Kasumi-1 (cell line): ENCODE measurements at regions not wholly inside any gene's neighbourhood (a gene's known extent, or its start where the extent isn't known, plus 50 kb on each side); places are given as distances from the start of the nearest gene placed in this dataset.
"Not testable (repeated sequence)": the region's sequence is repeated elsewhere in the genome, so short reads cannot be mapped to it uniquely, and the experiment has no call there.

Experiments
- DNase-seq, 2 experiments: peaks; one replicate each; lab custom pipeline; 2025; lab: John Stamatoyannopoulos, UW

DNA sequence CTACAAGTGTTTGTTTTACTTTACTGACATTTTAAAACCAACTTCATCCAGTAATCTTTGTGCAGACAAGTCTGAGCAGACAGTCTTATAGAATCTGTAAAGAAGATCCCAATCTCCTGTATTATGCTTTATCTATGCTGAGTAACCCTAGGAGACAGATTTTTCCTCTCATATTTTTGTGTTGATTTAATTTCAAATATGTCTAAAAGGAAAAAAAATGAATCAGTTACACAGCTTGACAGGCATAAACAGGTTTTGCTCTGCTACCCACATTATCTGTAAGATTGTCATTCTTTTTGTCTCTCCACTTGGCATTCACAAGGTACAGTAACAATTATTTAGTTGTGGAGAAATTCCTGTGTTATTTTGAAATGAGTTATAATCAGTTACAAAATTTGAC lies 415.0 kb downstream of the NYAP2 start:
- DNase-seq: no peak

DNA sequence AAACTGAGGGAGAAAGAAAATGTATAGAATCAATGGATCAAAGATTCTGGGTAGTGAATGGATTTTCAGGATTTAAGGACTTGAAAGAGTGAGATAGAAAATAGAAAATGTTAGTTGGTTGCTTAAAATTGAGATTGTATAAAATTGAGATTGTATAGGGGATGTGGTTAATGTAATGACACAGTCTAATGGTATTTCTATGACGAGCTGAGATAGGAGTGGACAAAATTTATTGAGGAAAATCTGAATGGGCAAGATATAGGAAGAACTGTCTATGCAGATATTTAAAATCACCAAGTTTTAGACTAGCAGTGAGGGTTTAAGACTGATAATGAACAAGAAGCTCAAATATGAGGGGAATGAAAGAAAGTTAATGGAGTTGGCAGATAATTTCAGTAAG lies 406.6 kb downstream of the NYAP2 start:
- DNase-seq: no peak

- not testable (repeated sequence) for DNase-seq
These were observed 402.6 kb downstream of the NYAP2 start for GRCh38 chr2:225802076-225802475.

GRCh38 chr2:225797394-225797793 lies 397.9 kb downstream of the NYAP2 start:
- no peak for DNase-seq

GRCh38 chr2:225794652-225795400 lies 395.3 kb downstream of the NYAP2 start:
- DNase-seq: no peak

- DNase-seq: no peak
These were observed 394.4 kb downstream of the NYAP2 start for GRCh38 chr2:225793736-225794550.

GRCh38 chr2:225788571-225789094 lies 389.1 kb downstream of the NYAP2 start:
- no peak for DNase-seq

- no peak for DNase-seq
These were observed 388.0 kb downstream of the NYAP2 start for GRCh38 chr2:225787497-225787896.

DNA sequence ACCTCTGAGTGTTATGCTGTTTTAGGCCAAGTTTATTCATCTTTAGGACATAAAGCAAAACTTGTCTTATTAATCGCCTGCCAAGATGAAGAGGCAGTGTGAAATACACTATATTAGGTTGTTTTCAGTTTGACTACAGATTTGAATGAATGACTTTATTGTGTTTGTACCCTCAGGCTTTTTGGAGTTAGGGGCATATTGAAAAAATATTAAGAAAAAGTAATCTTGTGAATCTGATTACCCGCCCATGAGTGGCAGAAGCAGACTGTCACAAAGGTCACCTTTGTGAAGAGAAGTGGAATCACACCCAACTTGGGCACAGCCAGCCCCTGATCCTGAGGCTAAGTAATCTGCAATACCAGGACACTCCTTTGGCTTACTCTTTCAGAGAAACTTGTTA lies 382.5 kb downstream of the NYAP2 start:
- DNase-seq: no peak

- DNase-seq: no peak
These were observed 381.6 kb downstream of the NYAP2 start for GRCh38 chr2:225781145-225781544.

DNA sequence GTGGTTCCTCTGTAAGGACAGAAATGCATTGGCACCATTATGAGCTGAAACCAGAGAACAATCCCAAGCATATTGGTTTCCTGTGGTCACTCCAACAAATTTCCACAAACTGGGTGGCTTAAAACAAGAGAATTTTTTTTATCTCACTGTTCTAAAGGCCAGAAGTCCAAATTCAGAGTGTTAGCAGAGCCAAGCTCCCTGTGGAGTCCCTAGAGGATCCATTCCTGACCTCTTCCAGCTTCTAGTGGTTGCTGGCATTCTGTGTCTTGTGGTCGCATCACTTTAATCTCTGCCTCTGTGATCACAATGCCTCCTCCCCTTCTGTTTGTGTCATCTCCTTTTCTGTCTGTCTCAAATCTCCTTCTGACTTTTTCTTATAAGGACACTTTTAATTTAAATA lies 380.3 kb downstream of the NYAP2 start:
- DNase-seq: no peak

- no peak for DNase-seq
These were observed 373.6 kb downstream of the NYAP2 start for GRCh38 chr2:225773148-225773547.

DNA sequence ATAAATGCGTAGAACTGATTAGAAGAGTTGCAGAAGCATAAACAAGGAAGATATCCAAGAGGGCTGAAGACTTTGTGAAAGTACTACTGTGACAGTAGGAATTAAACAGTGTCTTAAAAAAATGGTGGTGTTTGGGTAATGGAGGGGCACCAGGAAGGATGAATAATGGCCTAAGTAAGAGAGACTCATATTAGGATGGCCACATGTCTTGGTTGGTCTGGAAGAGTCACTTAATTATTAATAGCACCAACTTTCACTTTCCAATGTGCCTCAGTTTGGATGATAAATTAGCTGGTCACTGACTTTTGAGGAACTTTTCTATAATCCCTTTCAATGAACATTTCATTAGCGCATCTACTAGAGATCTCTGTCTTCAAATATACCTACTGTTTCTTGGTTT lies 372.2 kb downstream of the NYAP2 start:
- no peak for DNase-seq

DNA sequence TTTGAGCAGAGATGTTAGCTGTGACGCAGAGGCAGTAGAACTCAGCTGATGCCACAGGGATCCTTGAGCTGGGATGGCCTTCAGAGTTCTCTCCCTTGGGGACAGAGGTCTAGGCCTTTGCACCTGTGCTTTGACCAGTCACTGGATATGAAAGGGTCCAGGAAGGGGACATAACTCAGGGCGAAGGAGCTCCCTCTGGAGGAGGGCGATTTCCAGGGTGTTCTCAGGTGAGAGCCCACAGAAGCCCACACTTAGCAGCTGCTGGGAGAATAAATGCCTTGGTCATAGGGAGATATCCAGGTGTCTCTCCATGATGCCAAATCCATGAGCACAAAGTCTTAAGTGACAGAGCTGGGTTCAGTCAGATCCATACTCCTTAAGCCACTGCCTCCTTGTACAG lies 369.2 kb downstream of the NYAP2 start:
- DNase-seq: no peak

- no peak for DNase-seq
These were observed 366.9 kb downstream of the NYAP2 start for GRCh38 chr2:225766431-225766830.

- no peak for DNase-seq
These were observed 366.3 kb downstream of the NYAP2 start for GRCh38 chr2:225765820-225766219.

DNA sequence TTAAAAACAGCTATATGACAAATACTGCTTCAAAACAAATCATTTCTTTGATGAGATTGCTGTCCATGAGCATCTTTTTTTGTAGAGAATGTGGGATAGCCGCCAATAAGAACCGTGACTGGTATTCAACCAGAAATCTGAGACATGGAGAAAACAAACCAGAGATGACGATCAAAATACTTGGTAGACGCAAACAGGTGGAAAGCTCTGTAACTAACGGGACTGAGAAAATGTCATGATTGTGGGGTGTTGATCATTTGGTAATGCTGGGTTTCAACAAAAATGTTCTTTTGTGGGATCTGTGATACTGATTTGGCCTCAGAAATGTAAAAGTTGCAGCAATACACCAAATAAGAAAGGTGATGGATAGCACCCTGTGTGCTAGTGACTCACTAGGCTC lies 364.8 kb downstream of the NYAP2 start:
- DNase-seq: no peak

- no peak for DNase-seq
These were observed 364.2 kb downstream of the NYAP2 start for GRCh38 chr2:225763711-225764110.

- no peak for DNase-seq
These were observed 361.9 kb downstream of the NYAP2 start for GRCh38 chr2:225761396-225761795.

GRCh38 chr2:225757248-225757647 lies 357.7 kb downstream of the NYAP2 start:
- DNase-seq: no peak

DNA sequence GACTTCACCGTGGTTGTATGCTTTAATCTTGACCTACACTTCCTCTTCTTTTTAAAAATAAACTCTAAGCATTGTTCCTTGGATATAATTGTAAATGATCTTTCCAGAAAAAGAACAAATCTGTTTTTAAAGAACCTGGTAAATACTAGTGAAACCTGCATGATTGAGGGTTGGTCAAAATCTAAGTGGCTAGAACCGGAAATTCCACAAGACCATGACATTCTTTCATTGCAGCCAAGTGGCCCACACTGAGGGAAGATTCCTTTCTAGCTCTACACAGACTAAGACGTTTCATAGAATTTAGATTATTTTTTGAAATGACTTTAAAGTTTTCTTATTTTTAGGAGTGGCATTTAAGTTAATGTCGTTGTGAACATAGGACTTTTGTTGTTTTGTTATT lies 356.7 kb downstream of the NYAP2 start:
- DNase-seq: no peak

DNA sequence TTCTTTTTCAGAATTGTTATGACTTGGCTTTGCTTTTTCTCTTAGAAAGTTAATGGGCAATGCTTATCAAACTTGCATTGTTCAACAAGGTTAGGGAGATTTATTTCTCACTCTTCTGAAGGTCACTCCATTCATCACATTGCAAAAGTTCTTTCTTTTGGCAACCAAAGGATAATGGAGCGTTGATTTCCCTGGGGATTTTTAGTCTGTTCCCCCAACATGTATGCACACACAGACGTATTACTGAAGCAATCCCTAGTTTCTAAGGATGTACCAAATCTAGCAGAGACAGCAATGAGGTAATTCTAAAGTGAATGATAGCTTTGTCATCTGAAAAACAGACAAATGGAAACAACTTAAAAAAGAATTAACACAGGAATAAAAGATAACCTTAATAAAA lies 349.1 kb downstream of the NYAP2 start:
- DNase-seq: no peak

DNA sequence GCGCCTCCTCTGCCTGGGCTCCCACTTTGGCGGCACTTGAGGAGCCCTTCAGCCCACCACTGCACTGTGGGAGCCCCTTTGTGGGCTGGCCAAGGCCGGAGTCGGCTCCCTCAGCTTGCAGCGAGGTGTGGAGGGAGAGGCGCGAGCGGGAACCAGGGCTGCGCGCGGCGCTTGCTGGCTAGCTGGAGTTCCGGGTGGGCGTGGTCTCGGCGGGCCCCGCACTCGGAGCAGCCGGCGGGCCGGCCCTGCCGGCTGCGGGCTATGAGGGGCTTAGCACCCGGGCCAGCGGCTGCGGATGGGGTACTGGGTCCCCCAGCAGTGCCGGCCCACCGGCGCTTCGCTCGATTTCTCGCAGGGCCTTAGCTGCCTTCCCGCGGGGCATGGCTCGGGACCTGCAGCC lies 344.5 kb downstream of the NYAP2 start:
- DNase-seq: not testable (repeated sequence)
